BLaER1 treated with 17β-estradiol and CSF1 and Interleukin-3, amounts not matched to agents 10 nM and 100 nM (cell line): ENCODE measurements at regions not wholly inside any gene's neighbourhood (a gene's known extent, or its start where the extent isn't known, plus 50 kb on each side); places are given as distances from the start of the nearest gene placed in this dataset.

Source experiments
- H3K27ac ChIP-seq, 11 experiments: shearing (Covaris generic); formaldehyde crosslinking; 2 replicates each; pipeline ENCODE4 v1.8.1; 2022
- H3K27me3 ChIP-seq, 11 experiments: shearing (Covaris generic); formaldehyde crosslinking; 2 replicates each; pipeline ENCODE4 v1.8.1; 2022
- H3K36me3 ChIP-seq, 11 experiments: shearing (Covaris generic); formaldehyde crosslinking; 2 replicates each; pipeline ENCODE4 v1.8.1; 2022
- H3K4me1 ChIP-seq, 10 experiments: shearing (Covaris generic); formaldehyde crosslinking; 2 replicates each; pipeline ENCODE4 v1.8.1; 2022
- H3K4me2 ChIP-seq, 11 experiments: shearing (Covaris generic); formaldehyde crosslinking; 2 replicates each; pipeline ENCODE4 v1.8.1; 2022
- H3K4me3 ChIP-seq, 10 experiments: shearing (Covaris generic); formaldehyde crosslinking; 2 replicates each; pipeline ENCODE4 v1.8.1; 2022
- H3K9ac ChIP-seq, 11 experiments: shearing (Covaris generic); formaldehyde crosslinking; 2 replicates each; pipeline ENCODE4 v1.8.1; 2022
- H3K9me3 ChIP-seq, 11 experiments: shearing (Covaris generic); formaldehyde crosslinking; replicated peaks in 1 of 11; 2 replicates each; pipeline ENCODE4 v1.8.1; 2022
- H4K20me1 ChIP-seq, 11 experiments: shearing (Covaris generic); formaldehyde crosslinking; 2 replicates each; pipeline ENCODE4 v1.8.1; 2022
- Cebpa-rat ChIP-seq, 11 experiments: shearing (Covaris generic); IDR thresholded peaks; 2 replicates each; pipeline ENCODE4 v1.8.1; 2022

GRCh38 chr18:76580288-76580962 lies 85.4 kb upstream of the ZNF516 start:
- Histone ChIP-seq H3K4me1 (no peaks in the 10 kb centered on the region), H4K20me1 (no peaks in the 10 kb centered on the region), H3K27me3 (no peaks in the 10 kb centered on the region), H3K9ac (no peak overlapping the region), H3K9me3 (peaks cover 0 to 4% (median 0%) of the 10 kb centered on the region in 11 experiments; a peak in 1 of 22 replicates), H3K4me2 (no peak overlapping the region), H3K4me3 (no peak overlapping the region), H3K36me3 (no peaks in the 10 kb centered on the region), H3K27ac (no peak overlapping the region)
- no peak for TF ChIP-seq Cebpa-rat (IDR thresholded peaks at IDR 0.05)

- no peak overlapping the region for H3K9ac ChIP-seq
- H3K9me3 ChIP-seq, result peaks cover 0 to 4% (median 0%) of the 10 kb centered on the region in 11 experiments; a peak in 1 of 22 replicates
- no peak overlapping the region for H3K4me3 ChIP-seq
- no peaks in the 10 kb centered on the region for H3K27me3 ChIP-seq
- no peak overlapping the region for H3K27ac ChIP-seq
- H3K36me3 ChIP-seq, result no peaks in the 10 kb centered on the region
- H3K4me1 ChIP-seq, result peaks cover 0 to 3% (median 0%) of the 10 kb centered on the region in 10 experiments; a peak in 6 of 20 replicates
- H3K4me2 ChIP-seq, result no peak overlapping the region
- no peak for TF ChIP-seq Cebpa-rat (IDR thresholded peaks at IDR 0.05)
- H4K20me1 ChIP-seq, result no peaks in the 10 kb centered on the region
These were observed 84.3 kb upstream of the ZNF516 start for GRCh38 chr18:76579301-76579695.

GRCh38 chr18:76578571-76579300 lies 83.7 kb upstream of the ZNF516 start:
- Histone ChIP-seq H3K4me1 (peaks cover 0 to 9% (median 0%) of the 10 kb centered on the region in 10 experiments; a peak in 7 of 20 replicates), H3K4me2 (no peak overlapping the region), H3K27me3 (no peaks in the 10 kb centered on the region), H3K9ac (no peak overlapping the region), H3K4me3 (no peak overlapping the region), H3K27ac (no peak overlapping the region), H4K20me1 (no peaks in the 10 kb centered on the region), H3K9me3 (peaks cover 0 to 4% (median 0%) of the 10 kb centered on the region in 11 experiments; a peak in 1 of 22 replicates), H3K36me3 (no peaks in the 10 kb centered on the region)
- no peak for TF ChIP-seq Cebpa-rat (IDR thresholded peaks at IDR 0.05)

GRCh38 chr18:76573325-76574025 lies 78.4 kb upstream of the ZNF516 start:
- H3K4me1 ChIP-seq, result peaks cover 0 to 29% (median 2%) of the 10 kb centered on the region in 10 experiments; a peak in 8 of 20 replicates
- peaks cover 0 to 4% (median 0%) of the 10 kb centered on the region in 11 experiments; a peak in 1 of 22 replicates for H3K9me3 ChIP-seq
- no peak for TF ChIP-seq Cebpa-rat (IDR thresholded peaks at IDR 0.05)
- no peak overlapping the region for H3K4me3 ChIP-seq
- peak overlapping the region in 2 of 11 experiments; percentile 22; a peak in 2 of 22 replicates for H3K27ac ChIP-seq
- no peaks in the 10 kb centered on the region for H4K20me1 ChIP-seq
- no peaks in the 10 kb centered on the region for H3K36me3 ChIP-seq
- H3K4me2 ChIP-seq, result peak overlapping the region in 3 of 11 experiments; percentile 50 to 68 (median 54); a peak in 6 of 22 replicates
- no peaks in the 10 kb centered on the region for H3K27me3 ChIP-seq
- H3K9ac ChIP-seq, result no peak overlapping the region

GRCh38 chr18:76572518-76573247 lies 77.6 kb upstream of the ZNF516 start:
- TF ChIP-seq Cebpa-rat (IDR thresholded peaks at IDR 0.05), result no peak

GRCh38 chr18:76571689-76572088 lies 76.6 kb upstream of the ZNF516 start:
- TF ChIP-seq Cebpa-rat (IDR thresholded peaks at IDR 0.05), result no peak
- Histone ChIP-seq H3K4me1 (peaks cover 0 to 34% (median 2%) of the 10 kb centered on the region in 10 experiments; a peak in 8 of 20 replicates), H3K4me3 (no peak overlapping the region), H4K20me1 (no peaks in the 10 kb centered on the region), H3K36me3 (no peaks in the 10 kb centered on the region), H3K27me3 (no peaks in the 10 kb centered on the region), H3K9ac (no peak overlapping the region), H3K9me3 (peaks cover 0 to 4% (median 0%) of the 10 kb centered on the region in 11 experiments; a peak in 5 of 22 replicates), H3K4me2 (no peak overlapping the region), H3K27ac (no peak overlapping the region)

More at GRCh38 chr18:76572518-76573247, 77.6 kb upstream of the ZNF516 start:
- H3K9me3 ChIP-seq, result peaks cover 0 to 4% (median 0%) of the 10 kb centered on the region in 11 experiments; a peak in 1 of 22 replicates
- no peak overlapping the region for H3K27ac ChIP-seq
- H3K4me3 ChIP-seq, result no peak overlapping the region
- peaks cover 0 to 34% (median 2%) of the 10 kb centered on the region in 10 experiments; a peak in 8 of 20 replicates for H3K4me1 ChIP-seq
- no peaks in the 10 kb centered on the region for H3K36me3 ChIP-seq
- H3K9ac ChIP-seq, result no peak overlapping the region
- no peaks in the 10 kb centered on the region for H4K20me1 ChIP-seq
- no peaks in the 10 kb centered on the region for H3K27me3 ChIP-seq
- H3K4me2 ChIP-seq, result peak overlapping the region in 2 of 11 experiments; percentile 50 to 68; a peak in 2 of 22 replicates

GRCh38 chr18:76570856-76571255 lies 75.8 kb upstream of the ZNF516 start:
- H3K9me3 ChIP-seq, result peaks cover 0 to 11% (median 0%) of the 10 kb centered on the region in 11 experiments; a peak in 6 of 22 replicates
- no peaks in the 10 kb centered on the region for H4K20me1 ChIP-seq
- H3K4me2 ChIP-seq, result no peak overlapping the region
- H3K27me3 ChIP-seq, result no peaks in the 10 kb centered on the region
- no peak overlapping the region for H3K9ac ChIP-seq
- no peak overlapping the region for H3K27ac ChIP-seq
- no peak overlapping the region for H3K4me3 ChIP-seq
- TF ChIP-seq Cebpa-rat (IDR thresholded peaks at IDR 0.05), result no peak
- no peaks in the 10 kb centered on the region for H3K36me3 ChIP-seq
- peaks cover 0 to 42% (median 3%) of the 10 kb centered on the region in 10 experiments; a peak in 12 of 20 replicates for H3K4me1 ChIP-seq

GRCh38 chr18:76569644-76570419 lies 74.8 kb upstream of the ZNF516 start:
- Histone ChIP-seq H3K4me2 (no peak overlapping the region), H4K20me1 (no peaks in the 10 kb centered on the region), H3K27me3 (no peaks in the 10 kb centered on the region), H3K36me3 (no peaks in the 10 kb centered on the region), H3K4me1 (peaks cover 0 to 53% (median 14%) of the 10 kb centered on the region in 10 experiments; a peak in 13 of 20 replicates), H3K27ac (no peak overlapping the region), H3K4me3 (no peak overlapping the region), H3K9me3 (peaks cover 0 to 18% (median 0%) of the 10 kb centered on the region in 11 experiments; a peak in 5 of 22 replicates), H3K9ac (no peak overlapping the region)
- no peak for TF ChIP-seq Cebpa-rat (IDR thresholded peaks at IDR 0.05)
